IPS-20b (cell line): ENCODE measurements at regions not wholly inside any gene's neighbourhood (a gene's known extent, or its start where the extent isn't known, plus 50 kb on each side); places are given as distances from the start of the nearest gene placed in this dataset.

Experiments
- H3K27ac ChIP-seq: one replicate; pipeline ENCODE4 v1.5.1; 2013; ENCODE audit warnings: low read length
- H3K27me3 ChIP-seq: 2 replicates; pipeline ENCODE4 v1.6.1; 2013; ENCODE audit warnings: mild to moderate bottlenecking, low read length, inconsistent platforms; ENCODE audit not compliant: insufficient read depth
- H3K36me3 ChIP-seq: 2 replicates; pipeline ENCODE4 v1.6.1; 2013; ENCODE audit warnings: low read depth, mild to moderate bottlenecking, inconsistent platforms, low read length, moderate library complexity; ENCODE audit not compliant: insufficient read depth
- H3K4me1 ChIP-seq: 2 replicates; pipeline ENCODE4 v1.6.1; 2013; ENCODE audit warnings: mild to moderate bottlenecking, control low read depth, inconsistent platforms, low read length, moderate library complexity; ENCODE audit not compliant: insufficient read depth
- H3K4me3 ChIP-seq: 2 replicates; pipeline ENCODE4 v1.5.1; 2013; ENCODE audit warnings: mild to moderate bottlenecking, low read length, inconsistent platforms
- H3K9ac ChIP-seq: 2 replicates; pipeline ENCODE4 v1.6.1; 2013; ENCODE audit warnings: low read depth, mild to moderate bottlenecking, inconsistent platforms, low read length, moderate library complexity
- H3K9me3 ChIP-seq: 2 replicates; pipeline ENCODE4 v1.6.1; 2013; ENCODE audit warnings: mild to moderate bottlenecking, low read depth, low read length, inconsistent platforms; ENCODE audit not compliant: insufficient read depth

DNA sequence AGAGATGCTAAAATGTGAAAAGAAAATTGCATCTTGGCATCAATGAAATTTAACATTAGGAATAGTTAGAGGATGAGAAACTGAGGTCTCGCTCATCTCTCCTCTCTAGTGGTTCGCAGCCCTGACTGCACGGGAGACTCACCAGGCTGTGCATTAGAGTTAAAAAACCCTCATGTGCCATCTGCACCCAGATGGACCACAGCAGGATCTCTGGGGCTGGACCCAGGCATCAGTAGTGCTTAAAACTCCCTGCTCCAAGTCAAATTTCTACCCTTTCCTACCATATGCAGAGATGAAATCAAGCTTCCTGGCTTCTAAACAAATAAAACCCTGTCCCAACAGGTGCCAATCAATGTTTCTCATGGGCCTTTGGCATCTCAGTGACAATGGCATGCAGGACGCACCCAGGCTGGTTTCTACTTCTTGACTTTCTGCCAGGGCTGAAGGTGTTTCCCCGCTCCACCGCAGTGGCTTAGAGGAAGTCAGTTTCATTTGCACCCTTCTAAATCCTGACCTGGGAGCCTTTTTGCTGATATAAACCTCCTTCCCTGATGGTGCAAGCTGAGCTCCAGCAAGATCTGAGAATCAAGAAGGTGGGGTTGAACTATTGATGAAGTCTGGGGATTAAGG lies 132.6 kb downstream of the NSG2 start:
- Histone ChIP-seq H3K4me3 (no peak overlapping the region), H3K9me3 (no peaks in the 10 kb centered on the region), H3K27ac (no peak overlapping the region), H3K27me3 (no peaks in the 10 kb centered on the region), H3K9ac (no peak overlapping the region), H3K36me3 (no peaks in the 10 kb centered on the region), H3K4me1 (peaks cover 5% of the 10 kb centered on the region)

DNA sequence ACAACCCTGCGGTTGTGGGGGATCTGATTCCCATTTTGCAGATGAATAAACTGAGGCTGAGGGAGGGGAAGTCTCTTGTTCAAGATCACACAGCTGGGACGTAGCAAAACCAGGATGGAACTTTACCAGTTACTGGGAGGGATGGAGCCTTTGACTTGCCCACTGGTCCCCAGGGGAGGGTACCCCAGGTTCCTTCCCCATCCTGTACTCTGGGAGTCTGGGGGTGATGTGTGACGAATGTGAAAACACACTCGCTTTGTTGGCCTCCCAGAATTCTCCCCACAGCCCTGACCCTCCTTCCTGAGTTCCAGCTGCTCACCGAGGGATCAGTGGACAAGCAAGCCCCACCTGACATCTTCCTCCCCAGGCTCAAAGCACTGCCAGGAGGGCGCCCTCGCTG lies 135.1 kb downstream of the NSG2 start:
- H3K27me3 ChIP-seq, result no peaks in the 10 kb centered on the region
- peaks cover 5% of the 10 kb centered on the region for H3K4me1 ChIP-seq
- H3K27ac ChIP-seq, result no peak overlapping the region
- no peak overlapping the region for H3K9ac ChIP-seq
- no peak overlapping the region for H3K4me3 ChIP-seq
- H3K9me3 ChIP-seq, result no peaks in the 10 kb centered on the region
- H3K36me3 ChIP-seq, result no peaks in the 10 kb centered on the region

DNA sequence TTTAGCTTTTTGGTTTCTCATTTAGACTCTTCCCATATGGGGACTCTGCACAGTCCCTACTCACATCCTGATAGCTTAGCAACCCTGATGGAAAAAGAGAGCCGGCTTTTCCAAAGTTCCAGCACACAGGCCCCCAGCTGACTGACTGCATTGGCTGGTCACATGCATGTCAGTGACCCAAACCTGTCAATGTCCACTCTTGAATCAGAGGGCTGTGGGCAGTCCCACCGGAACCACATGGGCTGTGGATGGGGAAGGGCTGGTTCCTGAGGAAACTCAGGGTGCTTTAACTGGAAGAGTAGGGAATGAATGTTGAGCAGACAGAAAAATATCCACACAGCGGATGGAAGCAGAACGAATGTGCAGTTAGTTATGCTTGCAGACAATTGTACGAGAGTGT lies 136.6 kb downstream of the NSG2 start:
- Histone ChIP-seq H3K36me3 (no peaks in the 10 kb centered on the region), H3K4me3 (no peak overlapping the region), H3K27ac (no peak overlapping the region), H3K4me1 (peaks cover 5% of the 10 kb centered on the region), H3K27me3 (no peaks in the 10 kb centered on the region), H3K9ac (no peak overlapping the region), H3K9me3 (no peaks in the 10 kb centered on the region)

DNA sequence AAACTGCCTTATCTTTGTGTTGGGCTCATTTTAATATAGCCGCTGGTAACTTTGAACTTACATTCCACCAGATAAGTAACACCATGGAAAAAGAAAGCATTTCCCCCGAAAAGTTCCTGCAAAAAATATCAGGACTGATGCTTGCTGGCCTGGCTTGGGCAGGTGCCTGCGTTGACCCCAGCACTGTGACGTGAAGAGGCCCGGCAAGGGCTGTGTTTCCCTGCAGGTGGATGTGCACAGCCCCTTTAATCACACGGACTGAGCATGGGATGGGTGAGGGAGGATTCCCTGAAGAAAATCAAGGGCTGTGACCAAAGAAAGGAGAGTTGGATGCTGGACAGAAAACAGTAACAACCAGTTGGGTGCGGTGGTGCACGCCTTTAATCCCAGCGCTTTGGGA lies 138.2 kb downstream of the NSG2 start:
- no peak overlapping the region for H3K4me3 ChIP-seq
- H3K36me3 ChIP-seq, result no peaks in the 10 kb centered on the region
- H3K27me3 ChIP-seq, result no peaks in the 10 kb centered on the region

DNA sequence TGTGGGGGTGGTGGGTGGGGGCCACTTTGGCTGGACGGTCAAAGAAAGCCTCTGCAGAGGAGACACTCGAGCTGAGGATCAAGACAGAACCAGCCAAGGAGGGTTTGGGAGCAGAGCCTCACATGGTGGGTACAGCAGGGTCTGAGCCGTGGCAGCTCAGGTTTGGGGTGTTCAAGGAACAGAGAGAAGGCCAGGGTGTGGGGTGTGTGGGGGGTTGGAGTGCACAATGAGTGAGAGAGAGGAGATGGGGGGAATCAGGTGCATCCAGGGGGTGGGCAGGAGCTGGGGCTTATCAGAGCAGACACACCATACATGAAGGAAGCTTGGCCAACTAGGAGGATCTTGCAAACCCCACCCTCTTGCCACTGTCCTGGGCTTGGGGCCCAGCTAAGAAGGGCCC lies 140.0 kb downstream of the NSG2 start:
- Histone ChIP-seq H3K36me3 (no peaks in the 10 kb centered on the region), H3K27me3 (no peaks in the 10 kb centered on the region), H3K4me3 (no peak overlapping the region), H3K27ac (no peak overlapping the region), H3K9ac (no peak overlapping the region), H3K4me1 (no peaks in the 10 kb centered on the region), H3K9me3 (no peaks in the 10 kb centered on the region)

More for the DNA sequence above, 138.2 kb downstream of the NSG2 start:
- H3K4me1 ChIP-seq, result peaks cover 5% of the 10 kb centered on the region
- H3K9ac ChIP-seq, result no peak overlapping the region
- no peak overlapping the region for H3K27ac ChIP-seq
- no peaks in the 10 kb centered on the region for H3K9me3 ChIP-seq

DNA sequence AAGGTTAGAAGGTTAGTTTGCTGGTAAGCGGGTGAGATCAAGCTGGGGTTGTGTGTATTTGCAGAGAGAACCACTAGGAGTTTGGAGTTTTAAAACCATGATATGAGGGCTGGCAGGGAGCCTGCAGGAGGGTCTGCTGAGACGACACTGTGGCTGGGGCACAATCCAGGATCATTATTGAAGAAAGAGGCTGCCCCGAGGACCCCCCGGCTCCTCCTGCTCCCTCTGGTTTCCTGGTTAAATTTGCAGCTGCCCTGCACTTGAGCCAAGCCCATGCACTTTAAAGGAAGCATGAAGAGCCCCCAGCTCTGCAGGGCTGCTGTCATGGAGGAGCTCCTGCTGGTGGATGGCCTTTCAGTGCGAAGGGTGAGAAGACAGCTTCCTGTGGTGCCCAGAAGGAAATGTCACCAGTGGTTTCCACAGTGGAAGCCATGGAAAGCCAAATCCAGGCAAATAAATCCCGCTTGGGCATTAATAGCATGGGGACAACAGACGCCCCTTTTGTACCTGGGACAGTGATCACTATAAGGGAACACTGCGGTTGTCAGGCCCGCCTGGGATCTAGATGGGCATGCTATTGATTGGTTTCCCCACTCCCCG lies 140.7 kb downstream of the NSG2 start:
- no peaks in the 10 kb centered on the region for H3K36me3 ChIP-seq
- H3K27me3 ChIP-seq, result no peaks in the 10 kb centered on the region
- H3K4me3 ChIP-seq, result no peak overlapping the region
- H3K9me3 ChIP-seq, result no peaks in the 10 kb centered on the region
- no peaks in the 10 kb centered on the region for H3K4me1 ChIP-seq
- H3K9ac ChIP-seq, result no peak overlapping the region
- no peak overlapping the region for H3K27ac ChIP-seq

DNA sequence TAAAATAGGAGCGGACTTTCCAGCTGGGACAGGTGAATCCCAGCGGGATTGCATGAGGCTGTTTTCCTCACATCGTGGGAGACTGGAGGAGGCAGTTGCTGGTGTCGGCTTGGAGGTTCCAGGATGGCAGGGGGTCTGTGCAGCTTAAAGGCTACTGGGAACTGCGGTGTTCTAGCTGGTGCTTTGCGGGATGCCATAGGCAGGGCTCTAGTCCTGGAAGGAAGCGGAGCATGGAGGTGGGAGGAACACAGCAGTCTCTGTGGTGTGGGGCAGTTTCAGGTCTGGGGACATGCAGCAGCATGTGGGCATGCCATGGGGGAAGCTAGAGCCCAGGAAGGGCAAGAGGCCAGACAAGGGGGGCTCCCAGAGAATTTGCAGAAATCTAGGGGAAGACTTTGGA lies 141.5 kb downstream of the NSG2 start:
- Histone ChIP-seq H3K4me1 (no peaks in the 10 kb centered on the region), H3K36me3 (no peaks in the 10 kb centered on the region), H3K27me3 (no peaks in the 10 kb centered on the region), H3K9ac (no peak overlapping the region), H3K4me3 (no peak overlapping the region), H3K9me3 (no peaks in the 10 kb centered on the region), H3K27ac (no peak overlapping the region)

DNA sequence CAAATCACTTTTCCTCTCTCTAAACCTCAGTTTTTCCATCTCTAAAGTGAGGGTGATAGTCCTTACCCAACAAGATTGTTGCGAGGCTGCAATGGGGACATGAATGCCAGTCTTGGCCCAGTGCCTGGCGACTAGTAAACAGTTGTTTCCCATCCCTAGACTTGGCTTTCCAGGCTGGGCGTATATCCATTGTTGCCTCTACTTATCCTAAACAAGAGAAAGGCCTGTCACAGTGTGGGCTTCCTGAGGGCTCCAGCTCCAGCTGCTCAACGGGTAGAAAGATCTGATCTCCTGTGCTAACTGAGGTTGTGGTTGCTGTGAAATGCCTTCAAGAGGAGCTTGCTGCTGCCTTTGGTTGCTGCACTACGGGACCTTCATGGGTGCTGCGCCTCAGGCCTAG lies 142.0 kb downstream of the NSG2 start:
- H3K27me3 ChIP-seq, result no peaks in the 10 kb centered on the region
- no peak overlapping the region for H3K9ac ChIP-seq
- H3K4me3 ChIP-seq, result no peak overlapping the region
- H3K36me3 ChIP-seq, result no peaks in the 10 kb centered on the region
- no peaks in the 10 kb centered on the region for H3K4me1 ChIP-seq
- H3K9me3 ChIP-seq, result no peaks in the 10 kb centered on the region
- H3K27ac ChIP-seq, result no peak overlapping the region

DNA sequence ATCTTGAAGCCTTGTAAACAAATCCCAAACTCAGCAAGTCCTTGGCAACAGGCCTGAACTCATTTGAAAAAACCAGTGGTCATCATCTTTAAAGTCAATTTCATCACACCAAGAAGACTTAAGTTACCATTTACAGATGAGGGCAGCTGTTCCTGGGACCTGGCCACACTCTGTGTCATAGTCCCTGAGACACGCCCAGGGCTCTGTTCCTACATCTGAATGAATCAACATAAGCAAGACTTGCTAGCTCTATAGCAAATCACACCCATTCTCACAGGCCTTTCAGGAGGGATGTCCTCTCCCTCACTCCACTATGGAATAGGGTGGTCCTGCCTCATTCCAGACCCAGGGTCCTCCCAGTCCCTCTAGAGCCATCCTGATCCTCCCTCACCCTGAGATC lies 142.8 kb downstream of the NSG2 start:
- Histone ChIP-seq H3K4me1 (no peaks in the 10 kb centered on the region), H3K27ac (no peak overlapping the region), H3K9ac (no peak overlapping the region), H3K4me3 (no peak overlapping the region), H3K9me3 (no peaks in the 10 kb centered on the region), H3K36me3 (no peaks in the 10 kb centered on the region), H3K27me3 (no peaks in the 10 kb centered on the region)

DNA sequence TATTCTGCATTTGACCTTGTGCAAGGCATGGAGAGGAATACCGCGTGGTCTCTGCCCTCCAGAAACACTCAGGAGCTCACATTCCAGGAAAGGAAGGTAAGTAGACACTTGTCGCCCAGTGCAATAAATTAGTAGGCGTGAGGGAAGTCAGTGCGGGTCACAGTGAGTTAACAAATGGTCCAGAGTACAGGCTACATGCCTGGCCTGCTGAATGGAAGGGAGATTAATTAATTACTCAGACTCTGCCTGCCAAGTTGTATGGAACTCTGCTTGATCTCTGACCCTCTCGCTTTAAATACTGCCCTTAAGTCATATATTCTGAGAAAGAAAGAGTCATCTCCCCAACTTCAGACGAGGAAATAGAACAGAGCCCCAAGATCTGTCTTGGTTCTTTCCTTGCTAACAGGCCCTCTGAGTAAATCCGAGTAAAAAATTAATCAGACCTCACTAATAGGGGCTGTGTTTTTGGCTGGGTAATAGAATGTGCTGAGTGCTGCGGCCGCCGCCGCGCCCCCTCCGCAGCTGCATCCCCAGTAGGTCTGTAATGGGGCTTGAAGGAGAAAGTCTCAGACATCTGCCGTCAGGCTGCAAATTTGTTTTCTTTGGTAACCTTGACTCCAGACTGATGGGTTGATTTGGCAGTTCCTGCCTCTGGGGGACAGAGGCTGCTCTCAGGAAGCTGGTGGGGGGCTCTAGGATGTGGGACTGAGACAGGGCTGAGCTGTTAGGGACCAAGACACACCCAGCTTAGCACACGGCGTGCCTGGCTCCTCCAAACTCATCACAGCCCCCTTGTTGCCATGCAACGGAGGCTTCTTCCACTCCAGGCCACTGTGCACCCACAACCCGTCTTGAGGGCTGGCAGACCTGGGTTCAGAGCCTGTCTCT lies 144.4 kb downstream of the NSG2 start:
- H3K4me3 ChIP-seq, result no peak overlapping the region
- no peaks in the 10 kb centered on the region for H3K36me3 ChIP-seq
- no peaks in the 10 kb centered on the region for H3K27me3 ChIP-seq
- H3K4me1 ChIP-seq, result no peaks in the 10 kb centered on the region
- no peaks in the 10 kb centered on the region for H3K9me3 ChIP-seq
- H3K9ac ChIP-seq, result no peak overlapping the region
- no peak overlapping the region for H3K27ac ChIP-seq

DNA sequence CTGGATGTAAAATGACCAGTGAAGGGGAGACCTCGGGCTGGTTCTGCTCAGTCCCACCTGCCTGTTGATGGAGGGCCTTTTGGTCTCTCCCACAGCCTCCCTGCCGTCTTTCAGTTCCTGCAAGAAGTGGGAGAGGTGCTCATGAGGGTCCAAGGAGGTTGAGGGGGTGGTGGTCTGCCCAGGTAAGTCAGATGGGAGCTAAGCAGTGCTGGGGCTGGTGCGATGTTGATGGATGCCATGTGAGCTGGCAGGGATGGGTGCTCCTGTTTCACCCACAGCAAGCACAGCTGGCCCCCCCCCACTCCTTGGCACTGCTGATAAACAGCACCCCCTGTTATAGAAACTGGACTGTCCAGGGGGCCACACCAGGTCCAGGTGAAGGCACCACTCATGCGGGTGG lies 145.6 kb downstream of the NSG2 start:
- H3K36me3 ChIP-seq, result no peaks in the 10 kb centered on the region
- H3K27ac ChIP-seq, result no peak overlapping the region
- no peaks in the 10 kb centered on the region for H3K9me3 ChIP-seq
- no peak overlapping the region for H3K4me3 ChIP-seq
- no peak overlapping the region for H3K9ac ChIP-seq
- peaks cover 4% of the 10 kb centered on the region; the same call in 1 of the 2 replicates for H3K4me1 ChIP-seq
- no peaks in the 10 kb centered on the region for H3K27me3 ChIP-seq
